OCI-M2 (cell line): ENCODE measurements at regions not wholly inside any gene's neighbourhood (a gene's known extent, or its start where the extent isn't known, plus 50 kb on each side); places are given as distances from the start of the nearest gene placed in this dataset.

Source experiments
- DNase-seq: peaks from one replicate; lab custom pipeline; 2025; ENCODE audit not compliant: unreplicated experiment; lab: John Stamatoyannopoulos, UW

GRCh38 chr2:41622301-41622700, 425.5 kb upstream of the PKDCC start:
- DNase-seq: no peak

GRCh38 chr2:41626936-41627335, 420.9 kb upstream of the PKDCC start:
- DNase-seq: no peak

- no peak for DNase-seq
These were observed 413.1 kb upstream of the PKDCC start for GRCh38 chr2:41634686-41635085.

GRCh38 chr2:41644936-41645335, 402.9 kb upstream of the PKDCC start:
- no peak for DNase-seq

- DNase-seq: no peak
These were observed 400.3 kb upstream of the PKDCC start for GRCh38 chr2:41647468-41648050.

- DNase-seq: no peak
These were observed 390.6 kb upstream of the PKDCC start for GRCh38 chr2:41657226-41657625.

GRCh38 chr2:41659758-41660157, 388.1 kb upstream of the PKDCC start:
- DNase-seq: no peak

GRCh38 chr2:41662461-41662860, 385.4 kb upstream of the PKDCC start:
- no peak for DNase-seq

GRCh38 chr2:41663056-41663455, 384.8 kb upstream of the PKDCC start:
- DNase-seq: no peak

GRCh38 chr2:41668529-41668928, 379.3 kb upstream of the PKDCC start:
- no peak for DNase-seq

GRCh38 chr2:41678639-41679038, 369.2 kb upstream of the PKDCC start:
- DNase-seq: no peak

- no peak for DNase-seq
These were observed 361.7 kb upstream of the PKDCC start for GRCh38 chr2:41686156-41686555.

GRCh38 chr2:41691561-41691960, 356.3 kb upstream of the PKDCC start:
- DNase-seq: no peak

GRCh38 chr2:41694536-41695049, 353.2 kb upstream of the PKDCC start:
- no peak for DNase-seq

- no peak for DNase-seq
These were observed 352.4 kb upstream of the PKDCC start for GRCh38 chr2:41695198-41696113.

GRCh38 chr2:41697389-41697788, 350.4 kb upstream of the PKDCC start:
- DNase-seq: no peak

- no peak for DNase-seq
These were observed 349.0 kb upstream of the PKDCC start for GRCh38 chr2:41698678-41699422.

GRCh38 chr2:41701231-41701630, 346.6 kb upstream of the PKDCC start:
- DNase-seq: no peak

GRCh38 chr2:41703123-41703522, 344.7 kb upstream of the PKDCC start:
- DNase-seq: no peak

GRCh38 chr2:41705634-41706033, 342.2 kb upstream of the PKDCC start:
- DNase-seq: no peak

GRCh38 chr2:41706286-41706685, 341.5 kb upstream of the PKDCC start:
- DNase-seq: no peak
